ENCODE measurements at regions not wholly inside any gene's neighbourhood (a gene's known extent, or its start where the extent isn't known, plus 50 kb on each side); places are given as distances from the start of the nearest gene placed in this dataset.

DNA sequence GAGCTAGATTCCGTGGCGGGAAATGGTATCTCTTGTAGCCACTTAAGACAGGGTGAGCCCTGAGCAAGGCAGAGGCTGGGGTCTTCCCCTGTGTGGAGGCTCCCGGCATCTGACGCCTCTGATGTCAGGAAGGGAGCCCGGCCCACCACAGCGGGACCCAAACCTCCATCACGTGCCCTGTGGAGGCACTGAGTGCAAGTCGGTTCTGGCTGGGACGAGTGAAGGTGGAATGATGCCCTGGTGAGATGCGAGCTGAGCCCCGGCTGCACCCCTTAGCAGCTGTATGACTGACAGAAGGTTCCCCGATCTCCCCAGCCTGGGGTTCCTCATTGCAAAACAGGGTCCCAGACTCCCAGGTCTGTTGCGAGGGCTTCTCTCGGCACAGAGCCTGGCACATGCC, 187.4 kb upstream of the TNRC6C start:
- intact Hi-C loops (cut with micrococcal nuclease; ENCODE audit: unreplicated experiment) = loop anchor here (10.0 kb wide), 1 partner anchor 234 kb away; no protein-coding TSS in a partner anchor
- Histone ChIP-seq H2AFZ (ENCODE audit: low read length) (no peak overlapping the region), H3K4me2 (ENCODE audit: low read depth, low read length) (no peak overlapping the region), H3K36me3 (replicated peaks in 1 of 2; ENCODE audit: control insufficient read depth in 1 of 2, insufficient read depth in 2 of 2, low read length in 2 of 2) (no peaks in the 10 kb centered on the region), H4K20me1 (ENCODE audit: insufficient read depth, low read length) (no peaks in the 10 kb centered on the region), H3K9me3 (ENCODE audit: low read length) (no peaks in the 10 kb centered on the region), H3K4me3 (replicated peaks in 1 of 3; ENCODE audit: insufficient read depth in 1 of 3, low read depth in 2 of 3, low read length in 3 of 3) (no peak overlapping the region), H3K27ac (ENCODE audit: extremely low read length, insufficient read depth, low read length) (no peak overlapping the region), H3K4me1 (ENCODE audit: insufficient read depth, low read length) (no peaks in the 10 kb centered on the region), H3K27me3 (ENCODE audit: control insufficient read depth in 1 of 2, insufficient read depth in 2 of 2, low read length in 2 of 2) (peaks cover 8 to 89% of the 10 kb centered on the region in 2 experiments), H3K79me2 (ENCODE audit: insufficient read depth, low read length) (no peaks in the 10 kb centered on the region), H3K9ac (ENCODE audit: insufficient read depth, low read depth, low read length) (no peak overlapping the region)
- CTCF ChIA-PET (ENCODE audit: low intra/inter-chr PET ratio, low total read pairs) = no interaction called here
- FAIRE-seq (no peak), DNase-seq (ENCODE audit: low spot score) (no peak), ATAC-seq (no peak)
- POLR2A ChIA-PET = no interaction called here
- 10% methylated on average over 14 of the region's 14 CpGs for WGBS (ENCODE audit: low lambda C conversion rate)
- no TSS peak for BruUV-seq (replicated peaks)
- in situ Hi-C loops (cut with HindIII; ENCODE audit: extremely low pct_ligation_motif_present, low pct_unique_long_range_greater_than_20kb) = no loop called here
- TF ChIP-seq TBX3 (IDR thresholded peaks at IDR 0.05; ENCODE audit: borderline replicate concordance) (no peak), RBM22 (optimal IDR thresholded peaks at IDR 0.05; ENCODE audit: low read length) (no peak), EZH2 (conservative IDR thresholded peaks at IDR 0.05; ENCODE audit: low read depth, low read length) (0 out of 2 replicates have a peak, but pooled peaks have one; percentile 33)
- TF ChIP-seq, protein P1, sequence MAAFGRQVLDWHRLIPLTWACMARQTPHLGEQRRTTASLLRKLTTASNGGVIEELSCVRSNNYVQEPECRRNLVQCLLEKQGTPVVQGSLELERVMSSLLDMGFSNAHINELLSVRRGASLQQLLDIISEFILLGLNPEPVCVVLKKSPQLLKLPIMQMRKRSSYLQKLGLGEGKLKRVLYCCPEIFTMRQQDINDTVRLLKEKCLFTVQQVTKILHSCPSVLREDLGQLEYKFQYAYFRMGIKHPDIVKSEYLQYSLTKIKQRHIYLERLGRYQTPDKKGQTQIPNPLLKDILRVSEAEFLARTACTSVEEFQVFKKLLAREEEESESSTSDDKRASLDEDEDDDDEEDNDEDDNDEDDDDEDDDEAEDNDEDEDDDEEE (CRISPR knock-in tag; IDR thresholded peaks at IDR 0.05) = no peak

DNA sequence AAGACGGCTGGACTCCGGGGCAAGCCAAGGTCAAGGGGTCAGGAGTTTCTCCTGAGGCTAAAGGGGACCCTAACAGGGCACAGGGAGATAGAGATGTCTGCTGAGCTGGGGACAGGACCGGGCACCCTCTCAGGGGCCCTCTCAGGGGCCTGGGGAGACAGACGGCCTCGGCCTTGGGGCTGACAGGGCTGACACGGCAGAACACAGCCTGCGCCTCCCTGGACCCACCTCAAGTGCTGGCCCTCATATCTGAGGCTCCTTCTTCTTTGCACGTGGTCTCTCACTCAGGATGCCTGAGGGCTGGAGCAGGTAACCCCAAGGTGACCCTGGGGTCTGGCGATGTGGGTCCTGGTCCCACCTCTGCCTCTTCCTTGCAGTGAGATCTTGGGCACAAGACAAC, 186.9 kb upstream of the TNRC6C start:
- no peaks in the 10 kb centered on the region for H3K36me3 ChIP-seq (replicated peaks in 1 of 2; ENCODE audit: control insufficient read depth in 1 of 2, insufficient read depth in 2 of 2, low read length in 2 of 2)
- WGBS (ENCODE audit: low lambda C conversion rate) = 11% methylated on average over 8 of the region's 9 CpGs
- H3K9me3 ChIP-seq (ENCODE audit: low read length) = no peaks in the 10 kb centered on the region
- peaks cover 8 to 85% of the 10 kb centered on the region in 2 experiments for H3K27me3 ChIP-seq (ENCODE audit: control insufficient read depth in 1 of 2, insufficient read depth in 2 of 2, low read length in 2 of 2)
- FAIRE-seq (no peak), ATAC-seq (no peak), DNase-seq (ENCODE audit: low spot score) (no peak)
- intact Hi-C loops (cut with micrococcal nuclease; ENCODE audit: unreplicated experiment) (loop anchor here (10.0 kb wide), 1 partner anchor 233 kb away; no protein-coding TSS in a partner anchor), in situ Hi-C loops (cut with HindIII; ENCODE audit: extremely low pct_ligation_motif_present, low pct_unique_long_range_greater_than_20kb) (no loop called here)
- BruUV-seq (replicated peaks) = no TSS peak
- no peaks in the 10 kb centered on the region for H3K79me2 ChIP-seq (ENCODE audit: insufficient read depth, low read length)
- CTCF ChIA-PET (ENCODE audit: low intra/inter-chr PET ratio, low total read pairs) = no interaction called here
- no peak overlapping the region for H3K4me3 ChIP-seq (replicated peaks in 1 of 3; ENCODE audit: insufficient read depth in 1 of 3, low read depth in 2 of 3, low read length in 3 of 3)
- no peak overlapping the region for H3K4me2 ChIP-seq (ENCODE audit: low read depth, low read length)
- no peaks in the 10 kb centered on the region for H3K4me1 ChIP-seq (ENCODE audit: insufficient read depth, low read length)
- H3K9ac ChIP-seq (ENCODE audit: insufficient read depth, low read depth, low read length) = no peak overlapping the region
- H2AFZ ChIP-seq (ENCODE audit: low read length) = no peak overlapping the region
- H3K27ac ChIP-seq (ENCODE audit: extremely low read length, insufficient read depth, low read length) = no peak overlapping the region
- POLR2A ChIA-PET = no interaction called here
- H4K20me1 ChIP-seq (ENCODE audit: insufficient read depth, low read length) = no peaks in the 10 kb centered on the region
- TF ChIP-seq, protein P2, sequence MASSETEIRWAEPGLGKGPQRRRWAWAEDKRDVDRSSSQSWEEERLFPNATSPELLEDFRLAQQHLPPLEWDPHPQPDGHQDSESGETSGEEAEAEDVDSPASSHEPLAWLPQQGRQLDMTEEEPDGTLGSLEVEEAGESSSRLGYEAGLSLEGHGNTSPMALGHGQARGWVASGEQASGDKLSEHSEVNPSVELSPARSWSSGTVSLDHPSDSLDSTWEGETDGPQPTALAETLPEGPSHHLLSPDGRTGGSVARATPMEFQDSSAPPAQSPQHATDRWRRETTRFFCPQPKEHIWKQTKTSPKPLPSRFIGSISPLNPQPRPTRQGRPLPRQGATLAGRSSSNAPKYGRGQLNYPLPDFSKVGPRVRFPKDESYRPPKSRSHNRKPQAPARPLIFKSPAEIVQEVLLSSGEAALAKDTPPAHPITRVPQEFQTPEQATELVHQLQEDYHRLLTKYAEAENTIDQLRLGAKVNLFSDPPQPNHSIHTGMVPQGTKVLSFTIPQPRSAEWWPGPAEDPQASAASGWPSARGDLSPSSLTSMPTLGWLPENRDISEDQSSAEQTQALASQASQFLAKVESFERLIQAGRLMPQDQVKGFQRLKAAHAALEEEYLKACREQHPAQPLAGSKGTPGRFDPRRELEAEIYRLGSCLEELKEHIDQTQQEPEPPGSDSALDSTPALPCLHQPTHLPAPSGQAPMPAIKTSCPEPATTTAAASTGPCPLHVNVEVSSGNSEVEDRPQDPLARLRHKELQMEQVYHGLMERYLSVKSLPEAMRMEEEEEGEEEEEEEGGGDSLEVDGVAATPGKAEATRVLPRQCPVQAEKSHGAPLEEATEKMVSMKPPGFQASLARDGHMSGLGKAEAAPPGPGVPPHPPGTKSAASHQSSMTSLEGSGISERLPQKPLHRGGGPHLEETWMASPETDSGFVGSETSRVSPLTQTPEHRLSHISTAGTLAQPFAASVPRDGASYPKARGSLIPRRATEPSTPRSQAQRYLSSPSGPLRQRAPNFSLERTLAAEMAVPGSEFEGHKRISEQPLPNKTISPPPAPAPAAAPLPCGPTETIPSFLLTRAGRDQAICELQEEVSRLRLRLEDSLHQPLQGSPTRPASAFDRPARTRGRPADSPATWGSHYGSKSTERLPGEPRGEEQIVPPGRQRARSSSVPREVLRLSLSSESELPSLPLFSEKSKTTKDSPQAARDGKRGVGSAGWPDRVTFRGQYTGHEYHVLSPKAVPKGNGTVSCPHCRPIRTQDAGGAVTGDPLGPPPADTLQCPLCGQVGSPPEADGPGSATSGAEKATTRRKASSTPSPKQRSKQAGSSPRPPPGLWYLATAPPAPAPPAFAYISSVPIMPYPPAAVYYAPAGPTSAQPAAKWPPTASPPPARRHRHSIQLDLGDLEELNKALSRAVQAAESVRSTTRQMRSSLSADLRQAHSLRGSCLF (CRISPR knock-in tag; IDR thresholded peaks at IDR 0.05; ENCODE audit: borderline replicate concordance) = no peak
- TF ChIP-seq SP1 (IDR thresholded peaks at IDR 0.05) = no peak
- TF ChIP-seq SP1 (CRISPR knock-in tag; IDR thresholded peaks at IDR 0.05) = no peak
- no peak for TF ChIP-seq ZSCAN22 (CRISPR knock-in tag; IDR thresholded peaks at IDR 0.05)
- no peak for TF ChIP-seq ZNF333 (CRISPR knock-in tag; IDR thresholded peaks at IDR 0.05; ENCODE audit: borderline replicate concordance)
- TF ChIP-seq FIP1L1 (IDR thresholded peaks at IDR 0.05; ENCODE audit: borderline replicate concordance, insufficient read depth, low read depth, low read length) = no peak
- TF ChIP-seq, protein P3, sequence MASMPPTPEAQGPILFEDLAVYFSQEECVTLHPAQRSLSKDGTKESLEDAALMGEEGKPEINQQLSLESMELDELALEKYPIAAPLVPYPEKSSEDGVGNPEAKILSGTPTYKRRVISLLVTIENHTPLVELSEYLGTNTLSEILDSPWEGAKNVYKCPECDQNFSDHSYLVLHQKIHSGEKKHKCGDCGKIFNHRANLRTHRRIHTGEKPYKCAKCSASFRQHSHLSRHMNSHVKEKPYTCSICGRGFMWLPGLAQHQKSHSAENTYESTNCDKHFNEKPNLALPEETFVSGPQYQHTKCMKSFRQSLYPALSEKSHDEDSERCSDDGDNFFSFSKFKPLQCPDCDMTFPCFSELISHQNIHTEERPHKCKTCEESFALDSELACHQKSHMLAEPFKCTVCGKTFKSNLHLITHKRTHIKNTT (CRISPR knock-in tag; IDR thresholded peaks at IDR 0.05) = no peak

Measured in HepG2 (cell line).